Stimulated activated CD8-positive, alpha-beta memory T cell treated with anti-CD3 and anti-CD28 coated beads, Interleukin-7, amount 100 ng/mL, for 4 hours (primary cell): ENCODE measurements at regions not wholly inside any gene's neighbourhood (a gene's known extent, or its start where the extent isn't known, plus 50 kb on each side); places are given as distances from the start of the nearest gene placed in this dataset.
"Not testable (repeated sequence)": the region's sequence is repeated elsewhere in the genome, so short reads cannot be mapped to it uniquely, and the experiment has no call there.

Source experiments
- DNase-seq, 2 donors: peaks; one replicate each; pipeline ENCODE4 v3.0.0-alpha.2; 2020; ENCODE audit warnings: low read depth in 2 of 2

- DNase-seq, result not testable (repeated sequence)
Observed at GRCh38 chr11:33971530-33971929, 79.7 kb upstream of the LMO2 start.

DNA sequence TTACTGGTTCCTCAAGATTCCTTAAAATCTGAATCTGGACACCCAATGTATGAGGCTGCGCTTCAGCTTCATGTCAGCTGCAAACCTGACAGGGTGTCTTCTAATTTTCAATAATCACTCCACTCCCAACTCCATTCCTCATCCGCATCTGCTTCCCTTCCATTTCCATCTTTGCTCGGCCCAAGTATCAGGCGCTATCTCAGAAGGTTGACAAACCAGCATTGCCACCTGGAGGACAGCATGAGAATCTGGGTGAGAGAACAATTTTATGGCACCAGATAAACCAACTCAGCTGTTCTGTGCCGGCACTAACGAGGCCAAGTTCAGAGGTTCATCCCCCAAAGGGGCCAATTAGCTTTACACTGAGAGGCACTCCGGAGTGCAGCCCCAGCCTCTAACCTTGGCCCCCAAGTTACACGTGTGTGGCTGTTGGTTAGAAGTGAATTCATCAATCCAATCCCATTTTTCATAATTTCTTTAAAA lies 79.1 kb upstream of the LMO2 start:
- DNase-seq, result no peak

DNA sequence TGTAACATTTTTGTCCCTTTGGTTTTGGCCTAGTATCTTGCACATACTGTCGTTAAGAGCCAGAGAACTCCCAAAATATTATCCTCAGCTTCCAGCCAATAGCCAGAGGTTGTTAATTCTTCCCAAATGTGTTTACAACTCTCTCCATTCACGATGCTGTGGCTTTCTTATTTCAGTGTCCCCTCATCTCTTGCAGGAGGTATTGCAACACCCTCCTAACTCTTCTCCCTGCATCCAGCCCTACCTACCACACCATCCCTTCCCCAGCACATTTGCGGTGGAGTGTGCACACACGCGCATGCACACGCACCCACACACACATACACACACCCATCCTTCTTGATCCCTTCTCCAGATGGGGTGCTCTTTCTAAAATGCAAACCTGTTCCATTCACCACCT lies 75.6 kb upstream of the LMO2 start:
- DNase-seq, result no peak

DNA sequence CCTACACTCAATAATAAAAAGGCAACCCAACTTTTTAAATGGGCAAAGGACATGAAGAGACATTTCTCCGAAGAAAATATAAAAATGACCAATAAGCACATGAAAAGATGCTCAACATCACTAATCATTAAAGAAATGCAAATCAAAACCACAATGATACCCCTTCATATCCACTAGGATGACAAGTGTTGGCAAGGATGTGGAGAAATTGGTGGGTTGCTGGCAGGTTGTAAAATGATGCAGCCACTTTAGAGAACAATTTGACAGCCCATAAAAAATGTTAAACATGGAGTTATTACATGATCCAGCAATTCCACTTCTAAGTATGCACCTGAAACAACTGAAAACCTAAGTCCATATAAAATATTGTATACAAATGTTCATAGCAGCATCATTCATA lies 73.2 kb upstream of the LMO2 start:
- DNase-seq, result no peak

- no peak for DNase-seq
Observed at GRCh38 chr11:33959855-33960400, 68.1 kb upstream of the LMO2 start.

- no peak for DNase-seq
Observed at GRCh38 chr11:33957304-33957917, 65.5 kb upstream of the LMO2 start.

GRCh38 chr11:33956611-33957010 lies 64.7 kb upstream of the LMO2 start:
- no peak for DNase-seq

DNA sequence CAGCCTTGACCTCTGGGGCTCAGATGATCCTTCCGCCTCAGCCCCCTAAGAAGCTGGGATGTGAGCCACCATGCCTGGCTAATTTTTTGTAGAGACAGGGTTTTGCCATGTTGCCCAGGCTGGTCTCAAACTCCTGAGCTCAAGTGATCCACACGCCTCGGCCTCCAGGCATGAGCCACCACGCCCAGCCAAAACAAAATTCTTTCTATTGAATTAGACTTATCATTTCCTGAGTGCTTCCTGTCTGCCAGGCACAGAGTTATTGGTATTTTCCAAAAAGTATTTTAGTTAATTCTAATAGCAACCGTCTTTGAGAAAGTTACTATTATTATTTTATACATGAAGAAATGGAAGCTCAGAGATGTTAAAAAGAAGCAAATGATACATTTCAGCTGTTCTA lies 61.4 kb upstream of the LMO2 start:
- no peak for DNase-seq

DNA sequence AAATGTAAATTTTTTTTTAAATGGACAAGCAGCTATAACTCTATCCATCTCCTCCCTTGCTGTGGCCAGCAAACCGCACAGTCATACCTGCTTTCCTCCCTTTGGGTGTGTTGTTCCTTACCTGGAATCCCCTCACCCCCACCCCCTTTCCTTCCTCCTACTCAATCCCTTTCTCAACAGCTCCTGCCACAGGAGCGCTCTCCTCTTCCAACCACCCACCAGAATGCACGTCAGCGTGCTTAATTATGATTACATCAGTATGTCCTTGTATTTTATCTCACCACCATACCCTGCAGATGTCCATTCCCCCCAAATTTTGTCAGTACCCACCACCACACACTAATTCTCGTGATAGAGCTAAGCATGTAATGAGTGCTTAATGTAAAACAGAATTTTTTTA lies 60.9 kb upstream of the LMO2 start:
- no peak for DNase-seq

DNA sequence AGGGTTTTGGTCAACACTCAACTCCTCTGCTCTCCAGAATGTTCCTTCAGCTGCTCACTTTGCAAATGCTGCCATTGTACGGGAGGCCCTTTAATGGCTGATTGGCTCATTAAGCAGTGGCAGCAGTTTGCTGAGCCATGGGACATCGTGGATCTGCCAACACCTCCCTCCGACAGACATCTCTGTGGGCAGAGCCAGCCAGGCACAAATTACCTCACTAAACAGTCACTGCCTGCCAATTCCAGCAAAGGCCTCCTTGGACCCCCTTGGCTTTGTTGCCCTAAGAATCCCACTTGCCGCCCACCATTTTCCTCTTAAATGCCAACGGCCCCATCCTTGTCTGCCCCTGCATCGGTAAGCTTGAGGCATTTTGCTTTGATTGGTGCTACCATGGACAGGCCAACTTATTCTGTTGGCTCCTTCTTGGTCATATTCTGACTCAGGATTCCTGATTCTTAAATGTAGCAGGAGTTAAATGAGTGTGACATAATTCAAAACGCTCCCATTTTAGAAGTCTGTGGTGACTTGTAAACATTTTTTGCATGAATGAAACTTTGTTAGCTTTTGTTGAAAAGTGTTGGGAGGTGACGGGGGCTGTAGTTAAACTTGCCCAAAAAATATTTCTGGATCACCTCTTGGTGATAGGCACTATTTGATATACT lies 57.5 kb upstream of the LMO2 start:
- no peak for DNase-seq

DNA sequence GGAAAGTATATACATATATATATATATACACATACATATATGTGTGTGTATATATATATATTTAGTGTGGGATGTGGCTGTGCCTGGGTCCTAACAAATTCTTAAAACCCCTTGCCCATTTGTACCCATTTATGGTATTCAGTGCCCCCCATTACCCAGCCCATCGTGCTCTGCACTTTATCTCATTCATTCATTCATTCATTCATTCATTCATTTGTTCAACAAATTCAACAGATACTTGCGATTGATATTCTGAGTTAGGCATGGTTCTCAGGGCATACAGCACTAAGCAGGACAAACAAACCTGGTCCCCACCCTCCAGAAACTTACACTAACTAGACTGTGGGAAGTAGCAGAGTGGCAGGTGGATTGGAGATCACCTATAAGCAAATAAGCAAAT lies 56.6 kb upstream of the LMO2 start:
- DNase-seq, result no peak

GRCh38 chr11:33947918-33948317 lies 56.0 kb upstream of the LMO2 start:
- not testable (repeated sequence) for DNase-seq

GRCh38 chr11:33946930-33947329 lies 55.1 kb upstream of the LMO2 start:
- no peak for DNase-seq

- DNase-seq, result no peak
Observed at GRCh38 chr11:33945481-33946268, 53.8 kb upstream of the LMO2 start.

DNA sequence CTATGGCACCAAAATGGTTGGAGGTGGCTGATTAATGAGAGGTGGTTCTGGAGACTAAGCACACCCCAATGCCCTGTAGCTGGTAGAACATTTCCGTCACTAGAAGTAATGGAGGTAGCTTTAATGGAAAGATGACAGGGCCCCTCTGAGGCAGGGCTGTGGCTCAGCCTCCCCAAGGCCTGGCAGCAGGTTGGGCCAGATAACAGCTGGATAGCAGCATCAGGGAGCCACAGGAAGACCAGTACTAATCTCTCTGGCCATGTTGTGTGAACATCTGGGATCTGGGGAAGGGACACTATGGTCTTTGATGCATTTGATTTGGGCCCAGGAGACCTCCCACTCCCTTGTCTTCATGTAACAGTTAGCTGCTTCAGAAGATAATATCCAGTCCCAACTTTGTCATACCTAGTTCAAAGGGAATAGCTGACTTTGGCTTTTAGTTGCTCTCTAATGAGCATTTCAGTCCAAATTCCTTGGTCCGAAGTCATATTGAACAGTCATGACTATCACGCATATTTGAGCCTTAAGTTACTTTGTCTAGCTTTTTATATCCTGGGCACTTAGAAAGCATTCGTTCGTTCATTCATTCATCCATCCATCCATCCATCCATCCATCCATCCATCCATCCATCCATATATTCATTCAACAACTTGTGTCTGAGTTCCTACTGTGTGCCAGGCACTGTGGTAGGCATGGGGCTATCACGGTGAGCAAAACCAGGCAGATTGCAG lies 53.0 kb upstream of the LMO2 start:
- DNase-seq, result no peak

GRCh38 chr11:33944345-33944692 lies 52.4 kb upstream of the LMO2 start:
- DNase-seq, result no peak

- DNase-seq, result no peak
Observed at GRCh38 chr11:33942954-33943353, 51.1 kb upstream of the LMO2 start.

- DNase-seq, result no peak
Observed at GRCh38 chr11:33941637-33942160, 49.8 kb upstream of the LMO2 start.
